ENCODE measurements at regions not wholly inside any gene's neighbourhood (a gene's known extent, or its start where the extent isn't known, plus 50 kb on each side); places are given as distances from the start of the nearest gene placed in this dataset.

DNA sequence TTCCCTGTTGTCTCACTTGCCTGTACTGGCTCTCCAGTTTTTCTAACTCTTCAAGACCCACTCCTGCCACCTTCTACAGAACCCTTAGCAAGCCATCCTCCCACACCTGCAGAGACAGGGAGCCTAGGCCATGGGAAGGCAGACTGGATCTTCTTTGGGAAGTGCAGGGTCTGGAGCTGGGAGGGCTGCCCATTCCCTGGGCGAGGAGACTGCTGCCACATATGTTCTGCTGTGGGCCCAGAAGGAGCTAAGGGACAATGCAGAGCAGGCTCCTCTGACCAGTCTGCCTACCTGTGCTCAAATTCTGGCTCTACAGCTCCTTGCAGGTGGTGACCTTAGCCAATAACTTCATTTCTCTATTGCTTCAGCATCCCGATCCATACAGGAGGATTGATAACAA, 152.1 kb upstream of the CELF4 start:
- Histone ChIP-seq H3K27me3 (ENCODE audit: control insufficient read depth in 2 of 2, insufficient read depth in 2 of 2, low read length in 2 of 2) (no peaks in the 10 kb centered on the region), H4K20me1 (replicated peaks; ENCODE audit: control insufficient read depth, extremely low read depth, insufficient read depth, low read length) (no peaks in the 10 kb centered on the region), H2AFZ (ENCODE audit: low read depth, low read length) (no peak overlapping the region), H3K36me3 (ENCODE audit: control insufficient read depth in 2 of 2, extremely low read depth in 1 of 2, insufficient read depth in 2 of 2, low read length in 2 of 2) (no peaks in the 10 kb centered on the region), H3K79me2 (ENCODE audit: control insufficient read depth, insufficient read depth, low read length) (no peaks in the 10 kb centered on the region), H3K9me1 (replicated peaks; ENCODE audit: control insufficient read depth, extremely low read depth, insufficient read depth, low read length) (no peaks in the 10 kb centered on the region), H3K4me1 (ENCODE audit: control insufficient read depth, extremely low read depth, insufficient read depth, low read length) (no peaks in the 10 kb centered on the region), H3K27ac (ENCODE audit: insufficient read depth, low read depth, low read length) (no peak overlapping the region), H3K9me3 (replicated peaks; ENCODE audit: control insufficient read depth, insufficient read depth, low read length) (peaks cover 2% of the 10 kb centered on the region), H3K4me3 (replicated peaks in 1 of 3; ENCODE audit: insufficient read depth in 1 of 3, low read depth in 1 of 3, low read length in 3 of 3) (no peak overlapping the region), H3K9ac (replicated peaks; ENCODE audit: extremely low read depth, insufficient read depth, low read length) (no peak overlapping the region), H3K4me2 (ENCODE audit: insufficient read depth, low read length) (no peak overlapping the region)
- intact Hi-C loops (cut with micrococcal nuclease) = no loop called here
- POLR2A ChIA-PET = no interaction called here
- dilution Hi-C loops (cut with MboI; ENCODE audit: extremely low pct_ligation_motif_present, low sequenced_read_pairs) = no loop called here
- DNase-seq (ENCODE audit: low read depth, low spot score) (no peak), FAIRE-seq (no peak)
- BruUV-seq (replicated peaks) = no TSS peak
- TF ChIP-seq MYC (IDR thresholded peaks at IDR 0.05; ENCODE audit: low read depth, low read length) = no peak
- CTCF ChIA-PET = no interaction called here

DNA sequence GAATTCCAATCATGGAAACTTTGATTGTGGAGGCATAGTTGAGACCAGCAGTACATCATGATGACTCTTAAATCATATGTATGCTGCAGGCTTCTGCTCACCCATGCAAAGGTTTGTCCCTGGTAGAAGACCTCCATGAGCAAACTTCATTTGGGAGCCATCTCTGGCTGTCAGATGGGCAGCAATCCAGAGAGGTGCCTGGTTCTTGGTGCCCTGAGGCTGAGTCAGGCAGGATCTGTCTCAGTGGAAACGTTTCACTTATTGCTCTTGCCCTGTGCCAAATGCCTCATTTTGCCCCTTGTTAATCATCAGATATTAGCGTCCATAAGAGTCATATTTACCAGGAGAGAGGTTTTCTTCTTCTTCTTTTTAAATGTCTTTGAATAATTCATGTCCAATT, 151.5 kb upstream of the CELF4 start:
- no peak for TF ChIP-seq EZH2 (IDR thresholded peaks at IDR 0.05; ENCODE audit: borderline replicate concordance, low read depth, low read length, severe bottlenecking)
- no peak for TF ChIP-seq GATA2 (IDR thresholded peaks at IDR 0.05; ENCODE audit: insufficient read depth, insufficient read length, low read depth, low read length)
- Histone ChIP-seq H3K9me1 (replicated peaks; ENCODE audit: control insufficient read depth, extremely low read depth, insufficient read depth, low read length) (no peaks in the 10 kb centered on the region), H3K36me3 (ENCODE audit: control insufficient read depth in 2 of 2, extremely low read depth in 1 of 2, insufficient read depth in 2 of 2, low read length in 2 of 2) (no peaks in the 10 kb centered on the region), H4K20me1 (replicated peaks; ENCODE audit: control insufficient read depth, extremely low read depth, insufficient read depth, low read length) (no peaks in the 10 kb centered on the region), H3K27me3 (ENCODE audit: control insufficient read depth in 2 of 2, insufficient read depth in 2 of 2, low read length in 2 of 2) (no peaks in the 10 kb centered on the region), H2AFZ (ENCODE audit: low read depth, low read length) (no peak overlapping the region), H3K9me3 (replicated peaks; ENCODE audit: control insufficient read depth, insufficient read depth, low read length) (peaks cover 4% of the 10 kb centered on the region), H3K4me2 (ENCODE audit: insufficient read depth, low read length) (no peak overlapping the region), H3K4me1 (ENCODE audit: control insufficient read depth, extremely low read depth, insufficient read depth, low read length) (no peaks in the 10 kb centered on the region), H3K4me3 (replicated peaks in 1 of 3; ENCODE audit: insufficient read depth in 1 of 3, low read depth in 1 of 3, low read length in 3 of 3) (no peak overlapping the region), H3K9ac (replicated peaks; ENCODE audit: extremely low read depth, insufficient read depth, low read length) (no peak overlapping the region), H3K79me2 (ENCODE audit: control insufficient read depth, insufficient read depth, low read length) (no peaks in the 10 kb centered on the region), H3K27ac (ENCODE audit: insufficient read depth, low read depth, low read length) (no peak overlapping the region)
- POLR2A ChIA-PET = no interaction called here
- intact Hi-C loops (cut with micrococcal nuclease) (no loop called here), dilution Hi-C loops (cut with MboI; ENCODE audit: extremely low pct_ligation_motif_present, low sequenced_read_pairs) (no loop called here)
- BruUV-seq (replicated peaks) = no TSS peak
- no peak for DNase-seq (ENCODE audit: low read depth, low spot score)
- FAIRE-seq = no peak
- CTCF ChIA-PET = no interaction called here

Measured in endothelial cell of umbilical vein (primary cell).